Right lung (tissue), 2 donors: ENCODE measurements at regions not wholly inside any gene's neighbourhood (a gene's known extent, or its start where the extent isn't known, plus 50 kb on each side); places are given as distances from the start of the nearest gene placed in this dataset.
A peak's percentile ranks its signal among the peaks of the same experiment; 100 is the strongest.

Experiments
- DNase-seq, 2 donors: peaks; one replicate each; pipeline ENCODE4 v3.0.0-alpha.2; 2013

GRCh38 chr21:16834791-16835190, 678.1 kb upstream of the CXADR start:
- DNase-seq: no peak

GRCh38 chr21:16837321-16837720, 675.5 kb upstream of the CXADR start:
- DNase-seq: no peak

- DNase-seq: no peak
Measured at GRCh38 chr21:16837721-16838120, 675.1 kb upstream of the CXADR start.

GRCh38 chr21:16838331-16838730, 674.5 kb upstream of the CXADR start:
- DNase-seq: peak; percentile 40 to 54

- no peak for DNase-seq
Measured at GRCh38 chr21:16840538-16840937, 672.3 kb upstream of the CXADR start.

- no peak for DNase-seq
Measured at GRCh38 chr21:16841975-16842695, 670.7 kb upstream of the CXADR start.

- no peak for DNase-seq
Measured at GRCh38 chr21:16842696-16843035, 670.2 kb upstream of the CXADR start.

- DNase-seq: no peak
Measured at GRCh38 chr21:16847211-16847610, 665.6 kb upstream of the CXADR start.

GRCh38 chr21:16851054-16851453, 661.8 kb upstream of the CXADR start:
- no peak for DNase-seq

GRCh38 chr21:16855164-16855667, 657.6 kb upstream of the CXADR start:
- no peak for DNase-seq

GRCh38 chr21:16863362-16863905, 649.4 kb upstream of the CXADR start:
- no peak for DNase-seq

GRCh38 chr21:16863908-16864307, 648.9 kb upstream of the CXADR start:
- no peak for DNase-seq

GRCh38 chr21:16865632-16866031, 647.2 kb upstream of the CXADR start:
- no peak for DNase-seq

- DNase-seq: no peak
Measured at GRCh38 chr21:16866851-16867250, 646.0 kb upstream of the CXADR start.

- peak; percentile 23 to 42 for DNase-seq
Measured at GRCh38 chr21:16870103-16870502, 642.7 kb upstream of the CXADR start.

- DNase-seq: no peak
Measured at GRCh38 chr21:16872616-16873015, 640.2 kb upstream of the CXADR start.

GRCh38 chr21:16873176-16873575, 639.7 kb upstream of the CXADR start:
- no peak for DNase-seq

- no peak for DNase-seq
Measured at GRCh38 chr21:16873596-16873995, 639.2 kb upstream of the CXADR start.

GRCh38 chr21:16879479-16879878, 633.4 kb upstream of the CXADR start:
- DNase-seq: no peak

GRCh38 chr21:16891821-16892220, 621.0 kb upstream of the CXADR start:
- no peak for DNase-seq

- no peak for DNase-seq
Measured at GRCh38 chr21:16900685-16901084, 612.2 kb upstream of the CXADR start.

- DNase-seq: no peak
Measured at GRCh38 chr21:16908077-16908476, 604.8 kb upstream of the CXADR start.

GRCh38 chr21:16910435-16911165, 602.2 kb upstream of the CXADR start:
- DNase-seq: no peak
